ENCODE measurements at regions not wholly inside any gene's neighbourhood (a gene's known extent, or its start where the extent isn't known, plus 50 kb on each side); places are given as distances from the start of the nearest gene placed in this dataset.

DNA sequence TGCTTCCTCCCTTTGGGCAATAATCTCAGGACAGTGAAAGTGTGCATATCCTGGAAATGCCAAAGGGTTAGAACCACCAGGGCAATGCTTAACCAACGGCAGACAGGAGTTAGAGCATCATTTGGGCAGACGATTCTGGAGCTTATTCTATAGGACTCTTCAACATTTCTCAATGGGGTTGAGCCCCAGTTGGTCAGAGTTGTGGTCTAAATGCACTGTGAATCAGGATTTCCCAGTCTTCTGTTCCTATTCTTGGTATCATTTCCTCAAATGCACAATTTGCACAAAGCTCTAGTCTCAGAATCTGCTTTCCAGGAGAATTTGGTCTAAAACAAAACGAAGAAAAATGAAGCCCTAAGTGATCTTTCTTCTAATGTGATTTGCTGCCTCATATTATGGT lies 389.6 kb upstream of the JAG1 start:
- TF ChIP-seq, protein P1, sequence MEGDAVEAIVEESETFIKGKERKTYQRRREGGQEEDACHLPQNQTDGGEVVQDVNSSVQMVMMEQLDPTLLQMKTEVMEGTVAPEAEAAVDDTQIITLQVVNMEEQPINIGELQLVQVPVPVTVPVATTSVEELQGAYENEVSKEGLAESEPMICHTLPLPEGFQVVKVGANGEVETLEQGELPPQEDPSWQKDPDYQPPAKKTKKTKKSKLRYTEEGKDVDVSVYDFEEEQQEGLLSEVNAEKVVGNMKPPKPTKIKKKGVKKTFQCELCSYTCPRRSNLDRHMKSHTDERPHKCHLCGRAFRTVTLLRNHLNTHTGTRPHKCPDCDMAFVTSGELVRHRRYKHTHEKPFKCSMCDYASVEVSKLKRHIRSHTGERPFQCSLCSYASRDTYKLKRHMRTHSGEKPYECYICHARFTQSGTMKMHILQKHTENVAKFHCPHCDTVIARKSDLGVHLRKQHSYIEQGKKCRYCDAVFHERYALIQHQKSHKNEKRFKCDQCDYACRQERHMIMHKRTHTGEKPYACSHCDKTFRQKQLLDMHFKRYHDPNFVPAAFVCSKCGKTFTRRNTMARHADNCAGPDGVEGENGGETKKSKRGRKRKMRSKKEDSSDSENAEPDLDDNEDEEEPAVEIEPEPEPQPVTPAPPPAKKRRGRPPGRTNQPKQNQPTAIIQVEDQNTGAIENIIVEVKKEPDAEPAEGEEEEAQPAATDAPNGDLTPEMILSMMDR (conservative IDR thresholded peaks at IDR 0.05; ENCODE audit: low read depth, low read length), result no peak
- TF ChIP-seq BHLHE40 (IDR thresholded peaks at IDR 0.05; ENCODE audit: low read depth, low read length) (no peak), POLR2A (IDR thresholded peaks at IDR 0.05; ENCODE audit: low read depth, low read length) (no peak), RFX5 (IDR thresholded peaks at IDR 0.05; ENCODE audit: low read depth, low read length) (no peak), SMC3 (IDR thresholded peaks at IDR 0.05; ENCODE audit: low read depth, low read length) (no peak), CEBPB (IDR thresholded peaks at IDR 0.05; ENCODE audit: low read depth, low read length) (no peak), CHD1 (IDR thresholded peaks at IDR 0.05; ENCODE audit: low read depth, low read length) (no peak), MAZ (IDR thresholded peaks at IDR 0.05; ENCODE audit: borderline replicate concordance, low read depth, low read length) (no peak), NFE2L2 (IDR thresholded peaks at IDR 0.05; ENCODE audit: low read depth, low read length) (no peak)
